ENCODE measurements at regions not wholly inside any gene's neighbourhood (a gene's known extent, or its start where the extent isn't known, plus 50 kb on each side); places are given as distances from the start of the nearest gene placed in this dataset.

GRCh38 chr9:4365055-4365454 is 65.2 kb upstream of the GLIS3 start:
- no peak for TF ChIP-seq EZH2 (IDR thresholded peaks at IDR 0.05; ENCODE audit: borderline replicate concordance)
- TF ChIP-seq CTCF (IDR thresholded peaks at IDR 0.05; ENCODE audit: poor library complexity), result no peak
